ENCODE measurements at regions not wholly inside any gene's neighbourhood (a gene's known extent, or its start where the extent isn't known, plus 50 kb on each side); places are given as distances from the start of the nearest gene placed in this dataset.

DNA sequence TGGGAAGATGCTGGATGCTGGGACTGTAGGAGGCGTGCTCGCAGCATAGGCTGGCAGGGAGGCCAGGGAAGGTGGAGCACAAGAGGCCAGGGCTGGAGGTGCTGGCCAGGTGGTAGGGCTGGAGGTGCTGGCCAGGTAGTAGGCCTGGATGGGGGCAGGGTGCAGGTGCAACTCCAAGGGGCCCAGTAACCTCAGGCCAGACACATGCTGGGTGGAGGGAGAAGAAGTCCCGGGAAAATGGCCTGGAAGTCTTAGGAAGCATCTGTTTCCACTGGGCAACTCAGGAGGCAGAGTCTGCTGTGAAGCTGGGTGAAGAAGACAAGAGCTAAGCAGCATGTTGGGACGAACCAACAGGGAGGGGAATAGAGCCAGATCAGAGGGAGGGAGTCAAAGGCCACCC is 665.2 kb downstream of the BCL11B start:
- H3K4me3 ChIP-seq (ENCODE audit: low read depth, low read length): no peak overlapping the region

DNA sequence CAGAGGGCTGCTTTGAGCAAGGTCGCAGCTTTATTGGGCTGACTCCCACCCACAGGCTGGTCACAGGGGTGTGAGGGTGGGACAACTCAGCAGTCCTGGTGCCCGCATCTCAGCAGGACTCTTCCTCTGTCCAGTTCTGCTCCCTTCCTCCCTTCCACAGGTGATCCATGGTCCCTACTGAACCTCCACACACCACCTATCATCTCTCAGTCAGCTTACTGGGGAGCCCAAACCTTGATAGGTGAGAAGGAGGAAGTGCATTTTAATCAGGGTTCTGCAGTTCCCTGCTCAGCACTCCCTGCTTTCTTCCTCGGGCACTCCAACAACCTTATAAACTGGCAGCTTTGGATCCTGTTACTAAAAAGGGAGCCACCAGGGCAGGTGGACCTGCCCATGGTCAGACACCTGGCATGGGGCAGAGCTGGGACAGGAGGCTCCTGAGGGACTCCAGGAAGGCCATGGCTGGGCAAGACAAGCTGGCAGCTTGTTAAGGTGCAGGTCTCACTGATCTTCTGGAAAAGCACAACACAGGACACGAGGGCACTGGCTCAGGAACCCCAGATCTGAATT is 664.6 kb downstream of the BCL11B start:
- no peak overlapping the region for H3K4me3 ChIP-seq (ENCODE audit: low read depth, low read length)

DNA sequence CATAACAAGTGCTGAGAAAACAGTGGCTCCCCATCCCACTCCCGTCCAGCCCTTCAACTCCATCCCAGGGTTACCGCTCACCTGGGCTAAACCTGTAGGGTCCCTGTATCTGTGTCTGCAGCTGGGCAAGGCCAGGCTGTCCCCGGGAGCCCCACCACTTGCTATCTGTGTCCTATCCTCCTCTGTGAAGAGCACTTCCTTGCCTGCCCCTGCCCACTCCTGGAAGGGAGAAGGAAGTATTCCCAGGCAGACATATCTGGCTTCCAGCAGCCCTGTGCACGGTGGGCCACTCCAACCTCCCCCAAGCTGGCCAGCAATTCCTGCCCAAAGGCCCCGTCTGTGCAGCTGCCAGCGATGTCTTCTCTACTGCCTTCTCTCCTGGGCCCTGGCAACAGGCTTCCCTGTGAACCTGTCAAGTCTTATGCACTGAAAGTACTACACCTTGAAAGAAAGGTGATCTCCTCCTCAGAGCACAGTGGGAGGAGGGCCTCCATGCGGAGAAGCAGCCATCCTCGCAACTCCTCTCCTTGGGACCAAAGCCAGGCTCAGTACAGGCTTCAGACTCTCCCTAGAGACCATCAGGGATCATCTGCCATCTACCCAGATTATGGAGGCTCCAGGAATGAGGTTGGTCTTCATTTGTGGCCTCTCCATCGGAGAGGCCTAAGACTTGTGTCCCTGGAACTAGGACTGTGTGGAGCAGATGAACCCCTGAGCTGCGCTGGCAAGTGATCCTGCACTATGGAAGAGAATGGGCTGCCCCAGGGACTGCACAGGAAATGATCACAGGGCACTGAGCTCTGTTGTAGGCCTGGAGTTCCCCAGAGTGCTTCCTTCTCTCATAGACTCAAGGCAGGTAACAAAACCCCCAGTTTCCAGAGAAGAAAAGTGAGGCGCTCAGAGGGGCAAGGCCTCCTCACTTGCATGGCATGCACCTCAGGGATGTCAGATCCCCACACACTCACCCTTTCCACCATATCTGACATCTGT is 663.6 kb downstream of the BCL11B start:
- no peak overlapping the region for H3K4me3 ChIP-seq (ENCODE audit: low read depth, low read length)

DNA sequence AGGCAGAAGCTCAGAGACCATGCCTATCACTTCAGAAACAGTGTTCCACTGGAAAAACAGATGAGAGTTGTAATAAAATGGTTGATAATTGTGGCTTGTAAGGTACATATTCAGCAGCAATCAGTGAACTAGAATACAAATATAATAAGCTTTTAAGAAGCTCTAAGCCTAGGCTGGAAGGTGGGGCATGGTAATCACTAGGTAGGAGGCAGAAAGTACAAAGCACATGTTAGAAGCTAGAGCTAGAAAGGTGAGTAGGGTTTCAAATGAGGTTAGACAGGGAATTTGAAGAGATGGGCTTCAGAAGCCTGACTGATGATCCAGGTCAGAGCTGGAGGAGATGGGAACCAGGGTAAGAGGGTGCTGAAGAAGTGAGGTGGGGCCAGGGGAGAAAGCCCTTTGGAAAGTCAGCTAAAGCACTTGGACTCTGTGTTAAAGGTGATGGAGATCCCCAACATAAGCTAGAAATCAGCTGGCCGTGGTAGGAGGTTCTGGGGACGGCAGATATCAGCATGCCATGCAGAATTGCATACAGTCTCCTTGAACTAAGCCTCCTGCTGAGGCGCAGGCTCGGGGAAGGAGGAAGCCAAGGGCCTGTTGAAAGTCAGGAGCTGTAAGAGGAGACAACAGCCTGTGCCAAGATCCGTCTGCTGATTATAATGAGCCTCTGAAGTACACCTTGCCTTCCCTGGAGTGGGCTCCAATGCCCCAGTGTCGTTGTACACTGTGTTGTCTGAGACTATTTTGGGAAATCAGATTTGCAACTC is 659.4 kb downstream of the BCL11B start:
- no peak overlapping the region for H3K4me3 ChIP-seq (ENCODE audit: low read depth, low read length)

DNA sequence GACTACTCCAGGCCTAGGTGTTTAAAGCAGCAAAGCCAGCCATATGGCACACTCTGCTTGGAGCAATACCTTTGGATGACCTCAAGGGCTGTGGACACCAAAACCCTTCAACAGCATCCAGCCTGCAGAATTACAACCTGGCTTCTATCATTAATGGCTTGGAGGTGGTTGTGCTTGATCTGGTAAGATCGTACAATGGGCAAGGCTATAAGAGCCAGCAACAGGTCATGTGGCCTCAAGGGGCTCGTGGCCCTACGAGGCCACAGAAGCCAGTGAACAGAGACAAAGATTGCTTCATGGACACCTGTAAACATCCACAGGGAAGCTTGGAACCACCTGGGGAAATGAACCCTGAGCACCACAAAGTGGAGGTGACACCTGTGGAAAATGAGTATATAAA is 657.3 kb downstream of the BCL11B start:
- H3K4me3 ChIP-seq (ENCODE audit: low read depth, low read length): no peak overlapping the region

DNA sequence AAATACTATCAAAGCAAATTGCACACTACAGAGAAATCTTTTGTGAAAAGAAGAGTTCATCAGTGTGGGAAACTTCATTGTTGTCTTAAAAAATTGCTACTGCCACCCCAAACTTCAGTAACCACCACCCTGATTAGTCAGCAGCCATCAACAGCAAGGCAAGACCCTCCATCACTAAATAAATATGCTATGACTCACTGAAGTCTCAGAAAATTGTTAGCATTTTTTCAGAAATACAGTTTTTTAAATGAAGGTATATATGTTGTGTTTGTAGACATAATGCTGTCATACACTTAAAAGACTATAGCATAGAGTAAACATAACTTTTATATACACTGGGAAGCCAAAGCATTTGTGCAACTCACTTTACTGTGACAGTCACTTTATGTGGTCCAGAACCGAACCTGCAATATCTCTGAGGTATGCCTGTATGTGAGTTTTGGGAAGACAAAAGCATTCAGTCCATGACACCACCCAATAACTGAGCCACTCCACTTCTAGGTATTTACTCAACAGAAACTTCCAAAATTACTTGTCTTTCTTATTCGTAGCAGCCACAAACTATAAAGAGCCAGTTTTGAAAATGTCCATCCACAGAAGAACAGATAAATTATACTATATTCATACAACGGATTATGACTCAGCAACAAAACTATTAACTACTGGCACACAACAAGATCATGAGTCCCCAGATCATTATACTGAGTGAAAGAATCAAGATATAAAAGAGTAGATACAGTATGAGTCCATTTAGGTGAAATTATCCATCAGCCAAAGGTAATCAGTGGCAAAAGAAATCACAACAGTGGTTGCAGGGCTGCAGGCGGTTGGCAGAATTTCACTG is 649.6 kb downstream of the BCL11B start:
- H3K4me3 ChIP-seq (ENCODE audit: low read depth, low read length): no peak overlapping the region

- no peak overlapping the region for H3K4me3 ChIP-seq (ENCODE audit: low read depth, low read length)
Measured at GRCh38 chr14:98623788-98624415, 648.1 kb downstream of the BCL11B start.

DNA sequence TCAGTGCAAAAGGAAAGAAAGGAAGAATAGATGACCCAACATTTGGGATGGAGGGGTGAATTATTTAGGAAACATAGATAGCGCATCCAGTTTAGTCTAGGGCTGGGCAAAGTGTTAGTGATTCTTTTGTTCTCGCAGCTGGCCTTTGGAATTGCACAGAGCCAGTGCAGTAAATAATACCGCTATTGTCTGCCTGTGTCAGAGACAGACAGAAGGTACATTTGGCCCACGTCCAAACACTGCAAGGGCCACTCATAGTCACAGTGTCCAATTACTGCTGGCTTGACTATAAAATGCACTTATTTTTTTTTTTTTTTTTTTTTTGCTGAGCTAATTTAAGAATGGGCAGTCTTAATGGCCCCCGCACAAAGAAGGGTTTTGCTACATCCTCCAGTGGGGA is 638.6 kb downstream of the BCL11B start:
- no peak overlapping the region for H3K4me3 ChIP-seq (ENCODE audit: low read depth, low read length)

GRCh38 chr14:98634043-98634820 is 637.8 kb downstream of the BCL11B start:
- H3K4me3 ChIP-seq (ENCODE audit: low read depth, low read length): no peak overlapping the region

DNA sequence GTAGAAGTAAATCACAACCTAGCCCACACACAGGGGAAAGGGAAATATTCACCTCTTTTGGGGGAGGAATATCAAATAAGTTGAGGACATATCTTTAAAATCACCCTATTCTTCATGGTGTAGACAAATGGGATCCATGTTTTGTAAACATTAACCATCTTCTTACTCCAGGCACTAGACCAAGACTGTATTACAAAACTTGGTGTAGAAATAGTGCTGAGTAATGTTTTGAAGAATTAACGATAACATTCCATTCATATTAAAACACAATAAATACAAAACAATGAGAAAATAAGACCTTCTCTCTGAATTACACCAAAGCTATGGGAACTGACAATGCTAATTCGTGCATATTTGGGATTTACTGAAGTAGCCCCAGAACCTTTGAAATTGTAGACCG is 633.6 kb downstream of the BCL11B start:
- no peak overlapping the region for H3K4me3 ChIP-seq (ENCODE audit: low read depth, low read length)

DNA sequence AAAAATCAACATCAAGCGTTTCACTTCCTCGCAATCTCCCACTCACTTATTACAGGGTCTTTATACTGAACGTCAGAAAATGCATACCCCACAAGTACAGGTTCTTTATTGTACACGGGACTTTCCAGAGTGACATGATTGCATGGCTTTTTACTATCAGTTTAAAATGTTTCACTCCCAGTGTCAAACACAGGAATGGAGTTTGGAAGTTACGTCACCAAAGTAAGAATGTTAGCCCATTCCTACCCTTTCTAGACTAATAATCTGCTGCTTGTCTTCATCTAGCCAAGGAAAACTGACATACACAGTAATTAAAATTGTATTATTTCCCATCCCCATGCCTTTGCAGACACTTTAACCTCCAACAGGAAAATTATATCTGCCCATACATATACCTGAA is 624.2 kb downstream of the BCL11B start:
- no peak overlapping the region for H3K4me3 ChIP-seq (ENCODE audit: low read depth, low read length)

DNA sequence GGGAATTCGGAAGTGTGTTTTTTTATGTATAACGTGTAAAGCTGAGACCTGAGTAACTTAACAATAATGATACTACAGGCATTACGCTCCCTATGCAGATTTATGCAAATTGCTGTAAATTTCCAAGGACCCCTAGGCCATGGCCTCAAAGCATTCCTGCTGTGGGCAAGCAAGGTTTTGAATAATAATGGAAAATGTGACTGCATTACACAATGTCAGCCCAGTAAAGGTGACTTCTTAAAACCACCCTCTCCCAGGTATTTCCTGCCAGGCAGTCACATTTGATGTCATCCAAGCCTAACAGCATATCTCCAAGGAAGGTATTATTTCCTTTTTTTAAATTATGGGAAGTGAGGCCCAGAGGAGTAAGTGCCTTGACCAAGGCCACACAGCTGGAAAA is 621.0 kb downstream of the BCL11B start:
- H3K4me3 ChIP-seq (ENCODE audit: low read depth, low read length): no peak overlapping the region

- H3K4me3 ChIP-seq (ENCODE audit: low read depth, low read length): no peak overlapping the region
Measured at GRCh38 chr14:98665007-98665406, 607.0 kb downstream of the BCL11B start.

DNA sequence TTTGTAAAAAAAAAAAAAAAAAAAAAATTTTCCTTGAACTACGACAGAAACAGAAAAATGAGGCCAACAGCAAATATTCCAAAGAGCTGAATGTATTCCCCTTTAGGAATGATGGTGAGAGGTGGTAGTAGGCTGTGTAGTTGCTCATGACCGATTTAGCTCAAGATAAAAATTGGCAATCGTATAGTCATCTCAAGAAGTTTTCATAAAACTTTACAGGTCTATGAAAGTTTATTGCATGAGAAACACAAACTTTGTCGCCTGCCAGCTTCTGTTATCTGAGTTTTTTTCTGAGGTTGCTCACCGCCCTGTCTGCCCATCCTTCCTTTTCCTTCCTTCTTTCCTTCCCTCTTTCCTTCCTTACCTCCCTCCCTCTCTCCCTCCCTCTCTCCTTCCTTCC is 605.5 kb downstream of the BCL11B start:
- no peak overlapping the region for H3K4me3 ChIP-seq (ENCODE audit: low read depth, low read length)

- H3K4me3 ChIP-seq (ENCODE audit: low read depth, low read length): no peak overlapping the region
Measured at GRCh38 chr14:98682033-98682432, 590.0 kb downstream of the BCL11B start.

DNA sequence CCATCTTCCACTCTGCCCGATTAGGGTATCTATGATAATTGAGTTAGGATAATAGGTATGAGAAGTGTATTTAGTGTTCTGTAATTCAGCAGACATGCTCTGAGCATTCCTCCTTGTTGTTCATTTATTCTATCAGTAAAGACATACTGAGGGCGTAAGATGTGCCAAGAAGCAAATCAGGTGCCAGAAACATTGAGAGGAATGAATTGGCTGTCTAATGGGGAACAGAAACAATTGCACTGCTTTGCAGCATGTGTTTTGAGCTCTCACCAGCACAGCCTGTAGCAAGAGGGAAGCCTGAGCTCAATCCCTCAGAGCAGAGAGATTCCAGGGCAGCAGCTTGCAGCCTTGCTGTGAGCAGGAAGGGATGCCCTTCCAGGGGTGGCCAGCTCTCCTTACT is 589.3 kb downstream of the BCL11B start:
- no peak overlapping the region for H3K4me3 ChIP-seq (ENCODE audit: low read depth, low read length)

GRCh38 chr14:98684468-98684867 is 587.5 kb downstream of the BCL11B start:
- no peak overlapping the region for H3K4me3 ChIP-seq (ENCODE audit: low read depth, low read length)

GRCh38 chr14:98685725-98686124 is 586.3 kb downstream of the BCL11B start:
- H3K4me3 ChIP-seq (ENCODE audit: low read depth, low read length): no peak overlapping the region

GRCh38 chr14:98688446-98688845 is 583.6 kb downstream of the BCL11B start:
- no peak overlapping the region for H3K4me3 ChIP-seq (ENCODE audit: low read depth, low read length)

DNA sequence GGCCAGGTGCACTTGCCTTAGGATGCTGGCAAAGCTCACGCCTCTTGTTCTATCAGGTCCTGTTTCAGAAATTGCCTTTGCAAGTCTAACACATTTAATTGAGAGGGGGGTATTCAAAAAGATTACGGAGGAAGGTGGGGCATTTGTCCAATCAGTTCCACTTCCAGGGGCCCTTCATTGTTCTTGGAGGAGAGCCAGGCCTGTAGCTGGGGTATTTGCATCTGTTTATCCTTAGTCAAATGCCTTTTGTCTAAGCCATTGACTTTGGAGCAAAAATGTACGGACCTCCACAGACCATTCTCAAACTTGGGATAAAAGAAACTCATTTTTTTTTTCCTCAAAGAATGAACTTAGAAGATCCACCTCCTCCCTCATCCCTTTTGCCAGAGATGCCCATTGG is 582.0 kb downstream of the BCL11B start:
- H3K4me3 ChIP-seq (ENCODE audit: low read depth, low read length): no peak overlapping the region

Data from iPS-11a (cell line).